ENCODE measurements at regions not wholly inside any gene's neighbourhood (a gene's known extent, or its start where the extent isn't known, plus 50 kb on each side); places are given as distances from the start of the nearest gene placed in this dataset.

- DNase-seq (ENCODE audit: low read depth, low spot score): no peak
Measured at GRCh38 chr5:73997960-73998359, 372.0 kb downstream of the ARHGEF28 start.

GRCh38 chr5:73996151-73996755 lies 370.3 kb downstream of the ARHGEF28 start:
- no peak for DNase-seq (ENCODE audit: low read depth, low spot score)

GRCh38 chr5:73994963-73995362 lies 369.0 kb downstream of the ARHGEF28 start:
- no peak for DNase-seq (ENCODE audit: low read depth, low spot score)

All from ELF-1 (cell line).